SK-N-SH treated with all-trans-retinoic acid at 6 μM for 48 hours (cell line): ENCODE measurements at regions not wholly inside any gene's neighbourhood (a gene's known extent, or its start where the extent isn't known, plus 50 kb on each side); places are given as distances from the start of the nearest gene placed in this dataset.

Experiments
- ESRRG ChIP-seq: fragments of 250-450 bp; sonication (Bioruptor Pico); IDR thresholded peaks from 2 replicates; pipeline ENCODE4 v1.6.1; 2021; ENCODE audit warnings: mild to moderate bottlenecking
- GLIS3 ChIP-seq: fragments of 250-450 bp; sonication (Bioruptor Pico); IDR thresholded peaks from 2 replicates; pipeline ENCODE4 v1.5.0; 2020; ENCODE audit warnings: mild to moderate bottlenecking, moderate library complexity
- PATZ1 ChIP-seq: fragments of 250-450 bp; sonication (Bioruptor Pico); IDR thresholded peaks from 2 replicates; pipeline ENCODE4 v1.8.0; 2020; ENCODE audit warnings: mild to moderate bottlenecking, moderate library complexity, borderline replicate concordance
- TCF4 ChIP-seq: fragments of 250-450 bp; sonication (Bioruptor Pico); IDR thresholded peaks from 2 replicates; pipeline ENCODE4 v1.8.0; 2021; ENCODE audit warnings: mild to moderate bottlenecking, moderate library complexity, borderline replicate concordance
- ZFP3 ChIP-seq: fragments of 250-450 bp; sonication (Bioruptor Pico); IDR thresholded peaks from 2 replicates; pipeline ENCODE4 v1.5.0; 2020; ENCODE audit warnings: mild to moderate bottlenecking, moderate library complexity
- ZFP30 ChIP-seq: fragments of 450-650 bp; formaldehyde crosslinking; IDR thresholded peaks from 2 replicates; pipeline ENCODE4 v1.5.0; 2022; ENCODE audit warnings: mild to moderate bottlenecking, moderate library complexity
- TF ChIP-seq, protein P1 (sequence below): fragments of 250-450 bp; sonication (Bioruptor Pico); IDR thresholded peaks from 2 replicates; pipeline ENCODE4 v1.5.1; 2020; ENCODE audit warnings: low read depth, mild to moderate bottlenecking, moderate library complexity
- TF ChIP-seq, protein P2 (sequence below): fragments of 250-450 bp; sonication (Bioruptor Pico); IDR thresholded peaks from 2 replicates; pipeline ENCODE4 v1.5.0; 2020; ENCODE audit warnings: mild to moderate bottlenecking, moderate library complexity

DNA sequence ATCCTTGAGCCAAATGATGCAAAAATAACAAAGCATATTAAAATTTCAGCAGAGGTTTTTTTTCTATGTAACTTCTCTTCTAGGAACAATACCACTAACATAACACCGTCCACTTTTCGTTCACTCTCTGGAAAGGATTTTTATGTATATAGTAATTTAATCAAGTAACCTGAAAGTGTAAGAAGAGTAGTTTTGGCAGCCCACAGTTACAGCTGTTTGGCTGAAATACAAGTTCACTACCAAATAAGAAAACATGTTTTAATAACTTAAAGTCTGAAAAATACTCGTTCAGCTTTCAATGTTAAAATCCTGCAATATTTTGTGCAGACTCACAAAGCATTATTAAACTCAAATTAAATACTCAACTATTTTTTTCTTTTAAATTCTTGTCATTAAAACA, 896.8 kb upstream of the ADGRL4 start:
- TF ChIP-seq, protein P1, sequence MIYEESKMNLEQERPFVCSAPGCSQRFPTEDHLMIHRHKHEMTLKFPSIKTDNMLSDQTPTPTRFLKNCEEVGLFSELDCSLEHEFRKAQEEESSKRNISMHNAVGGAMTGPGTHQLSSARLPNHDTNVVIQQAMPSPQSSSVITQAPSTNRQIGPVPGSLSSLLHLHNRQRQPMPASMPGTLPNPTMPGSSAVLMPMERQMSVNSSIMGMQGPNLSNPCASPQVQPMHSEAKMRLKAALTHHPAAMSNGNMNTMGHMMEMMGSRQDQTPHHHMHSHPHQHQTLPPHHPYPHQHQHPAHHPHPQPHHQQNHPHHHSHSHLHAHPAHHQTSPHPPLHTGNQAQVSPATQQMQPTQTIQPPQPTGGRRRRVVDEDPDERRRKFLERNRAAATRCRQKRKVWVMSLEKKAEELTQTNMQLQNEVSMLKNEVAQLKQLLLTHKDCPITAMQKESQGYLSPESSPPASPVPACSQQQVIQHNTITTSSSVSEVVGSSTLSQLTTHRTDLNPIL (CRISPR knock-in tag), result no peak
- TF ChIP-seq ZFP30 (CRISPR knock-in tag) (no peak), ESRRG (no peak), GLIS3 (no peak), PATZ1 (CRISPR knock-in tag) (no peak), TCF4 (CRISPR knock-in tag) (no peak), ZFP3 (no peak)
- TF ChIP-seq, protein P2, sequence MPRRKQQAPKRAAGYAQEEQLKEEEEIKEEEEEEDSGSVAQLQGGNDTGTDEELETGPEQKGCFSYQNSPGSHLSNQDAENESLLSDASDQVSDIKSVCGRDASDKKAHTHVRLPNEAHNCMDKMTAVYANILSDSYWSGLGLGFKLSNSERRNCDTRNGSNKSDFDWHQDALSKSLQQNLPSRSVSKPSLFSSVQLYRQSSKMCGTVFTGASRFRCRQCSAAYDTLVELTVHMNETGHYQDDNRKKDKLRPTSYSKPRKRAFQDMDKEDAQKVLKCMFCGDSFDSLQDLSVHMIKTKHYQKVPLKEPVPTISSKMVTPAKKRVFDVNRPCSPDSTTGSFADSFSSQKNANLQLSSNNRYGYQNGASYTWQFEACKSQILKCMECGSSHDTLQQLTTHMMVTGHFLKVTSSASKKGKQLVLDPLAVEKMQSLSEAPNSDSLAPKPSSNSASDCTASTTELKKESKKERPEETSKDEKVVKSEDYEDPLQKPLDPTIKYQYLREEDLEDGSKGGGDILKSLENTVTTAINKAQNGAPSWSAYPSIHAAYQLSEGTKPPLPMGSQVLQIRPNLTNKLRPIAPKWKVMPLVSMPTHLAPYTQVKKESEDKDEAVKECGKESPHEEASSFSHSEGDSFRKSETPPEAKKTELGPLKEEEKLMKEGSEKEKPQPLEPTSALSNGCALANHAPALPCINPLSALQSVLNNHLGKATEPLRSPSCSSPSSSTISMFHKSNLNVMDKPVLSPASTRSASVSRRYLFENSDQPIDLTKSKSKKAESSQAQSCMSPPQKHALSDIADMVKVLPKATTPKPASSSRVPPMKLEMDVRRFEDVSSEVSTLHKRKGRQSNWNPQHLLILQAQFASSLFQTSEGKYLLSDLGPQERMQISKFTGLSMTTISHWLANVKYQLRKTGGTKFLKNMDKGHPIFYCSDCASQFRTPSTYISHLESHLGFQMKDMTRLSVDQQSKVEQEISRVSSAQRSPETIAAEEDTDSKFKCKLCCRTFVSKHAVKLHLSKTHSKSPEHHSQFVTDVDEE (CRISPR knock-in tag), result no peak
